ENCODE measurements at regions not wholly inside any gene's neighbourhood (a gene's known extent, or its start where the extent isn't known, plus 50 kb on each side); places are given as distances from the start of the nearest gene placed in this dataset.

GRCh38 chr18:73961804-73962203 is 185.8 kb downstream of the FBXO15 start:
- no peak for DNase-seq

- peak; percentile 35 for DNase-seq
These were observed 188.3 kb downstream of the FBXO15 start for GRCh38 chr18:73959352-73959751.

- no peak for DNase-seq
These were observed 193.4 kb downstream of the FBXO15 start for GRCh38 chr18:73954268-73954667.

- no peak for DNase-seq
These were observed 195.2 kb downstream of the FBXO15 start for GRCh38 chr18:73952296-73952946.

- DNase-seq: no peak
These were observed 197.4 kb downstream of the FBXO15 start for GRCh38 chr18:73950116-73950700.

- no peak for DNase-seq
These were observed 199.1 kb downstream of the FBXO15 start for GRCh38 chr18:73948497-73948896.

GRCh38 chr18:73948084-73948483 is 199.6 kb downstream of the FBXO15 start:
- DNase-seq: no peak

- DNase-seq: no peak
These were observed 200.3 kb downstream of the FBXO15 start for GRCh38 chr18:73947180-73947921.

GRCh38 chr18:73945130-73945792 is 202.4 kb downstream of the FBXO15 start:
- DNase-seq: no peak

- DNase-seq: no peak
These were observed 202.9 kb downstream of the FBXO15 start for GRCh38 chr18:73944715-73945114.

GRCh38 chr18:73943763-73944162 is 203.9 kb downstream of the FBXO15 start:
- DNase-seq: no peak

GRCh38 chr18:73942956-73943355 is 204.7 kb downstream of the FBXO15 start:
- no peak for DNase-seq

- no peak for DNase-seq
These were observed 205.5 kb downstream of the FBXO15 start for GRCh38 chr18:73942081-73942625.

GRCh38 chr18:73940721-73941120 is 206.9 kb downstream of the FBXO15 start:
- no peak for DNase-seq

GRCh38 chr18:73939391-73939790 is 208.2 kb downstream of the FBXO15 start:
- no peak for DNase-seq

- no peak for DNase-seq
These were observed 213.9 kb downstream of the FBXO15 start for GRCh38 chr18:73933685-73934084.

GRCh38 chr18:73932976-73933375 is 214.7 kb downstream of the FBXO15 start:
- DNase-seq: no peak

- no peak for DNase-seq
These were observed 220.1 kb downstream of the FBXO15 start for GRCh38 chr18:73927496-73927895.

GRCh38 chr18:73924836-73925235 is 222.8 kb downstream of the FBXO15 start:
- DNase-seq: no peak

- DNase-seq: no peak
These were observed 223.3 kb downstream of the FBXO15 start for GRCh38 chr18:73924307-73924706.

GRCh38 chr18:73923866-73924265 is 223.8 kb downstream of the FBXO15 start:
- DNase-seq: no peak

- no peak for DNase-seq
These were observed 227.6 kb downstream of the FBXO15 start for GRCh38 chr18:73920033-73920432.

GRCh38 chr18:73918816-73919215 is 228.8 kb downstream of the FBXO15 start:
- no peak for DNase-seq

All from hematopoietic multipotent progenitor cell treated with erythropoietin and hydrocortisone succinate and interleukin-3 and kit ligand, for 6 days (in vitro differentiated cells).